NCI-H146 (cell line): ENCODE measurements at regions not wholly inside any gene's neighbourhood (a gene's known extent, or its start where the extent isn't known, plus 50 kb on each side); places are given as distances from the start of the nearest gene placed in this dataset.

ENCODE experiments used
- DNase-seq: peaks from one replicate; lab custom pipeline; 2025; lab: John Stamatoyannopoulos, UW

DNA sequence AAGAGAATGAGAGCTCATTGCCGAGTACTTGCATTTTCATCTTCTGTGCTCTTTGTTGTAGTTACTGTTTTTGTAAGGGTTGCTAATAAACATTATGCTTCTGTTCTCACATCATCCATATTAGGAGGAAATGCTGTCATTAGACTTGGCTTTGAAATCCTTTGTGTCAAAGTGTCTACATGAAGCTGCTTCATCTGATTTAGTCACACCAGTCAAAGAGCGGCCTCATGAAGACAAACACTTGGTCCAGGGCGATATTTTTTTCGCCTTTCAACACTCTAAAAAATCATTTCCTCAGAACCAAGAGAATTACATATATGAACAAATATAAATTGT, 105.0 kb downstream of the SPRY2 start:
- DNase-seq, result no peak

DNA sequence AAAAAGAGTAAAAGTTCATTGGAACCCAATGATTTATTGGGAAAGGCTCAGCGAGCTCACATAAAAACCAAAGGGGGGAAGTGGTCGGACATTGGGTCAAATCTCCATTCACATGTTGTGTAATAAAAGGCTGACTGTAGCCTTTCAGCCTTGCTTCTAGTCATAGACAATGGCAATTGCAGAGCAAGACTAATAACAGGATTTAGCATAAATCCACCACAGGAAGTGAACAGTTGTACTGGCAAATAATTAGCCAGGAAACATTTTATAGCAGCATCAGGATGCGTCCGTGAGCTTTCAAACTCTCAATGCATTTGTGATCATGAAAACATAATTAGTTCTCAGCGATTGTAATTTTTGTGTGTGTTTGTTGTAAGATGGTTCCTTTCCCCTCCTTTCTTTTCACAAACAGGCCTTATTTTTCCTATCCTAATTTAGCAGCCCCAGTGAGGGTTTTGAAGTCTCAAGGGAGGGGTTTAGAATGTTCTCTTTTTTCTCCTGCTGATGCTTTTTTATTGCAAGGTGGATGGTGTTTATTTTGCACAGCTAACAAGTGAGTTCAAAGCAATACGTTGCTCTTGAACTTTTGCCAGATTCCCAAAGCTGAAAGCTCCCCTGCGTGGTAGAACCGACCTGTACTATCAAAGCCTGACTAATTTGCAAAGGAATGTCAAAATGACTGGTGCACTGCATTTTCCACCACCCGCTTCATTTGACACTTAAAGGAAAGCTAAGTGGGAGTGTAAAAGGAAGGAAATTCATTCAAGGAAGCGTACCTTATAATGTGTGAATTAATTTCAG, 105.6 kb downstream of the SPRY2 start:
- DNase-seq, result no peak

DNA sequence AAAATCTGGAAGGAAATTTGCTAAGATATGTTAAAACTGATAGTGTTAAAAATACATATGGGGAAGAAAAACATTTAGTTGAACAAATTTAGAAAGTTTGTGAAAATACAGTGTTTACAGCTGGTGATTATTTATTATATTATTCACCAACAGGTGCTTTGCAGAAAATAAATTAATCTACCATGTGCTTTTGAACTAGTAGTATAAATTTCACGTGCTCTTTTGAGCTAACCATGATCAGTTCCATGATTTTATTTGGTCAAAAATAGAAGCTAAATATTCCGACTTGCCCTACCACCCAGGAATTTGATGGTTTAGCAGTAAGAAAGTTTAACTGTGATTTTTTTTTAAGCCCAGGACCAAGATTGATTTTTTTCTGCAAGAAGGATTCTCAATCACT, 113.3 kb downstream of the SPRY2 start:
- DNase-seq, result no peak

- no peak for DNase-seq
Measured at GRCh38 chr13:80226645-80227044, 114.3 kb downstream of the SPRY2 start.

GRCh38 chr13:80224468-80224867, 116.5 kb downstream of the SPRY2 start:
- DNase-seq, result no peak

DNA sequence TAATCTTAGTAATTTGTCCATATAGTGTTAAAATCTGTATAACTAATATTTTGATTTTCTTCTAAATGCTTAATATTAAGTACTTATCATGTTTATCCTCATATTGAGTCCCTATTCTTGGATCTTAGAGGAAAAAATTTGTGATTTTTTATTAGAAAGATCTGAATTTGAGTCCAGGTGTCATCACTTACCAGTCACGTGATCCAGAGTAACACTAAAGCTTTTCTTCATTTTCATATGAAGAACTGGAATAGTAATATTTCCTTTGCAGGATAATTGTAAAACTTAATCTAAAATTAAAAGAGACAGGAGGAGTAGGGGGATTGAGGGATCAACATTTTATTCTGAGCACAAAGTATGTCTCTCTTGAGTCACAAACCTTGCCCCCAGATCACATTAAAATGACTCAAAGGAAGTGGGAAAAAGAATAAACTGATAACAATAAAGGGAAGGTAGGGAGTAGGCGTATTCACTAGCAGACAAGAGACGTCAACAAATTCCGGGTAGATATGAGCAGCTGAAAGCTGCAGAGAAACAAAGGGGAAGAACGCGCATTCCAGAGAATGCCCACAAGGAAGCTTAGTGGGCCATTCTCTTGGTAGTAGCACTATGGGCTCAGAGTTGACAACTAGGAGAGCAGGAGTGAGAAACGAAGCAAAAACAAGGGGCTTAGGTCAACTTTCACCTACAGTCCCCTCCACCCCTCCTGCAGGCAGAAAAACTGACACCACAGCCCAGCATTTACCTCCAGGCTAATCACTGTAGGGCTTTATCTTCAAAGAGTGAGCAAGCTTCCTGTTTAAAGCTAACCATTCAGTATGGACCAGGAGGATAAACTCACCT, 123.1 kb downstream of the SPRY2 start:
- no peak for DNase-seq

- no peak for DNase-seq
Measured at GRCh38 chr13:80215368-80215767, 125.6 kb downstream of the SPRY2 start.

- DNase-seq, result peak; percentile 52
Measured at GRCh38 chr13:80214521-80214991, 126.4 kb downstream of the SPRY2 start.

DNA sequence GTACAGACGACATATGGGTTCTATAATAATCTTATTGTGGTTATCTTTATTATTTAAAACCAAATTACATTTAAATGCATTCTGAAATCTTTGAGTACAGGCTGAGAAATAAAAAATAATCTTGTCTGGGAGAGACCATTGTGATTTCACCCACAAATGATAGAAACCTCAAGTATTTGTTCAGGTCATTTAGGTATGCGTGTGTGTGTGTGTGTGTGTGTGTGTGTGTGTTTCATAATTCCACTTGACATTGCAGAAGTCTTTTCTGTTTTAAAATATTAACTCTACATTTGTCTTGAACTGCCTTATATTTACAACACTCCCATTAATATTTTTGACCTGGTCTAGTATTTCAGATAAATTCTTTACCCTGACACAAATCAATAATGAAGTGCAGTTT, 126.9 kb downstream of the SPRY2 start:
- DNase-seq, result no peak

- DNase-seq, result no peak
Measured at GRCh38 chr13:80213201-80213600, 127.7 kb downstream of the SPRY2 start.

- DNase-seq, result no peak
Measured at GRCh38 chr13:80211566-80211965, 129.4 kb downstream of the SPRY2 start.

DNA sequence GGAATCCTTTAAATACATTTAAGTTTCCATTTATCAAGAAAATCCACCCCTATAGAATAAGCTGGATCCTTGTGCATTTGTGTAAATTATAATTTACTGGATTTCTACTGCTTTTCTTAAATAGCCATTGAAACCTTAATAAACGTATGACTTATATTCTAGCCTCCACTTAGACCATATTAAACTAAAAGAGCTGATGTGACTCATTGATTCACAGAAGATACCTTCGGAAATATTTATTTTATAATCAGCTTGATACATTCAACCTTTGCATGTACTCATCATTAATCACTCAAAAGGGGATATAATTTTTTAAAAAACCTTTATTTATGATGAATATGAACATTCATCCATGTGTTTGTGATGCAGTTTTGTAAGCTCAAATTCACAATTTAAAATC, 136.3 kb downstream of the SPRY2 start:
- DNase-seq, result no peak

GRCh38 chr13:80203496-80203895, 137.4 kb downstream of the SPRY2 start:
- DNase-seq, result no peak

DNA sequence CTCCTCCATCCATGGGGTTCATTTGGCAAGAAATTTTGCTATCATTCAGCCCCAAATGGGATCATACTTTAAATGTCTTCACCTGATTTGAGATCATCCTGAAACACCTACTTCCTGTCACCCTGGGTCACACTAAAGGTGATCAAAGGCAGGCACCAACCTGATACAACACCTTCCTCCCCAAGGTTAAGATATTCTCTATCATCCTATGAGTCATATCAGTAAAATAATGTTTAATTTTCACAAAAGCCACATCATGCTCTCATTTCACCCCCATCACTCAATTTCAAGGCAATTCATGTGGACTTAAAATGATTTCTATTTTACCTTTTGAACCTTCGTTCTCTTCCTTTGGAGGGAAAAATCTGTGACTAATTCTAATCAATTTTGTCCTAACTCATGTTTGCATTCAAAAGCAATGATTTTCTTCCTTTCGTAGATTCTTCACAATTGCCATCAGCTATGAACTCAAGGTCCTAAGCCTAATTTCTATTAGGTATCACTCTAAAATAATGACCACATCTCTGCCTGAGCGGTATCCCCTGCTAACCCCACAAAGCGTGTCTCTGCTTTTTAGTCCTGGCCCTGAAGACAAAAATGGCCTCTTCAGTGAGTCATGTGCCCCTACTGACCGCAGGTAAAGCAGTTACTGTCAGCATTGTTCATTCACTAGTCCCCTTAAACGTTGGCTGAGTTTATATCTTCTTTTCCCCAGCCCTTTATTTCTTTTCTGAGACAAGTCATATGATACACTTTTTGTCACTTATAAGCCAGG, 139.0 kb downstream of the SPRY2 start:
- no peak for DNase-seq

DNA sequence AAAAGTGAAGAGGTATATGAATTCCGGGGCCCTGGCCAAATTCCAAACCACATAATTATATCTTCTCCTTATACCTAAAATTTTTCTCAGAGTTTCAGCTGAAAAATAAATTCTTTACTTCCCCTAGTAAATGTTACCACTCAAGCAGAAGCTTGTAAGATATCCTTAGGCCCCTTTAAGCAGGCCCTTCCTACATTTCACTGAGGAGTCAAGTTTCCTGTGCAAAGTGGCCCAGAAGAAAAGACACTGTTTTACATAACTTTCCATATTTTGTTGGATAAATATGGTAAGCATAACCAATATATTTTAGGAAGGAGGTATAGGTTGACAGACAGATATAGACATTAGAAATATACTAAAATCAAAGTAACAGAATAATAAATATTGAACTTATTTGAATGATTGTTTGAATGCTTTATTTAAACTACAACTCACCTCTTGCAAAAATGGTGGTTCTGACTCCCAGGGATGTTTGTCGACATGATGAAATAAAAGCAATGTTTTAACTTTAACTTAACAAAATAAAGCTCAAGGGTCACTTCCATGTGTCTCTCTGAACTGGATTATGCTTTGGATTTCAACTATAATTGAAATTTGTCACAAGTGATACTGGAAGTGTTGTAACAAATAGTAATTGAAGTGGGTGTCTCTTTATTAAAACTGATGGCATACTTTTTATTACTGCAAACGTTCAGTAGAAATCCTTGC, 141.2 kb downstream of the SPRY2 start:
- no peak for DNase-seq

GRCh38 chr13:80199067-80199466, 141.9 kb downstream of the SPRY2 start:
- DNase-seq, result no peak

- no peak for DNase-seq
Measured at GRCh38 chr13:80196756-80197155, 144.2 kb downstream of the SPRY2 start.

DNA sequence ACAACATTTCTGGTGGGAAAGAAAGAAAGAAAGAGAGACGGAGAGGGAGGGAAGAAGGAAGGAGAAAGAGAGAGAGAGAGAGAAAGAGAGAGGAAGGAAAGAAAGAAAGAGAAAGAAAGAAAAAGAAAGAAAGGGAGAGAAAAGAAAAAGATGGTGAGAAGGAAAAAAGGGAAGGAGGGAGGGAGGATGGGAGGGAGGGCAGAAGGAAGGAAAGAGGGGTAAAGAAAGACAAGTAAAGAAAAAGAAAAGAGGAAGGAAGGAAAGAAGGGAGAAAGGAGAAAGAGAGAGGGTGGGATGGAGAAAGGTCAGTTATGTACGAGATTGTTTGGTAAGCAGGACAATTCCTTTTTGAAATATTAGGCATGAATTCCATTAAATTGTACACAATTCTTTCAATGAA, 145.3 kb downstream of the SPRY2 start:
- DNase-seq, result no peak

GRCh38 chr13:80189889-80190597, 150.9 kb downstream of the SPRY2 start:
- no peak for DNase-seq

DNA sequence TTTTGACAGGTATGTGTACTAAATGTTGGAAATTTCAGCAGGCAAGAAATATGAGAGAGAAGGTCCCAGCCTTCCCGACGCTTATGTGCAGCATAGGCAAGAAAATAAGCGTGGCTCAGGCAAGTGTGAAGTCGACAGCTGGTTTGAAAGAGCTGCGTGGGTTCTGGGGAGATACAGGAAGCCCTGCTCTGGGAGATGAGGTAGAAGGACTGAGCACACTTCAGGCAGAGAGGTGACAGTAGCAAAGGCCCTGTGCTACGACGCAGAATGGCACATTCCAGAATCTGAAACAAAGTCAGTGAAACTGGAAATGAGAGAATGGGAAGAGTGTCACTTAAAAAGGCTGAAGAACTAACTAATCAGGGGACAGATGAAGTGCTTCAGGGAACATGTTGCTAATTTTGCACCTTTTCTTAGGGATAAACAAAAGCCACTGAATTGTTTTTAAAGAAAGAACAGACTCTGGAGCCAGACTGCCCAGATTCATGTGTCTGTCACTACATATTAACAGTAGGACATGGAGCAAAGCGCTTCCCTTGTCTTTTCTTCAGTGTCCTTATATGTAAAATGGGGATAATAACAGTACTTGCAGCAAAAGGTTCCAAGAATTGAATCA, 160.1 kb downstream of the SPRY2 start:
- DNase-seq, result no peak

DNA sequence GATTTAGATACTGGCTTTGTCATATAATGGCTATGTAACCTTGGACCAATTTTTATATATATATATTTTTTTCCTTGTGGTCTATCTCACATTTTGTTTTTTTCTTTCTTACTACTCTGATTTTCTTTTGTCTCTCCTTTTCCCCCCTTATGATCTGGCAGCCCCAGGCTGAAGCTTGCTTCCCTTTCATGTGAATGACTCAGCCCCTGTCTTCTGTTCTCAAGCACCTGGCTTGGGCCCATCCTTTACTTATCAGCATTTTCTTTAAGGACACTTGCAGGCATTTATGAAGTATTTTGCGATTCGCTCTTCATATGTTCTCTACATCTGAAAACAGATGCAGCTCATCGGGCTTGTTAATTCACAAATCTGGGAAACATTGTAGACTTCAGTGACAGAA, 163.6 kb downstream of the SPRY2 start:
- no peak for DNase-seq
